HL-60/S4 treated with retinoic acid at 250 ng/mL for 4 days and 3 days (cell line): ENCODE measurements at regions not wholly inside any gene's neighbourhood (a gene's known extent, or its start where the extent isn't known, plus 50 kb on each side); places are given as distances from the start of the nearest gene placed in this dataset.
"Not testable (repeated sequence)": the region's sequence is repeated elsewhere in the genome, so short reads cannot be mapped to it uniquely, and the experiment has no call there.

Experiments used
- in situ Hi-C: fragments of 300-500 bp; cut with MboI; formaldehyde crosslinking; loops from 2 replicates; pipeline ENCODE4 v1.7.0; 2022; ENCODE audit warnings: low sequenced_read_pairs

DNA sequence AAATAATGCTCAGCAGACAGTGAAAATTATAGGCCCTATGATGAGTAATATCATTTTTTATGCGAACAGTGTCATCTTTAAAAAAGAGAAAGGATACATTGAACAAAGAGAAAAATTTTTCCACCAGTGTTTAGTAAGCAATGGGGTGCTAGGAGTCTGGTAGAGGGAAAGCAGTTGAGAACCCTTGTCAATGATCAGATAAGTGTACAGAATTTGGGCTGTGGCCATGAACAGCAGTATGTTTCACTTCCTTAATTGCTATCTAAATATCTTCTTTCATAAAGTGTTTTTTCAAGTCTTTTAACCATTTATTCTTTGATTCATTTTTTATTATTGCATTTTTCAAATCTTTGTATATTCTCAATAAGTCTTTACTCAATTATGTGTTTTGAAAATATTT lies 750.7 kb upstream of the KCND2 start:
- in situ Hi-C loops = no loop called here

DNA sequence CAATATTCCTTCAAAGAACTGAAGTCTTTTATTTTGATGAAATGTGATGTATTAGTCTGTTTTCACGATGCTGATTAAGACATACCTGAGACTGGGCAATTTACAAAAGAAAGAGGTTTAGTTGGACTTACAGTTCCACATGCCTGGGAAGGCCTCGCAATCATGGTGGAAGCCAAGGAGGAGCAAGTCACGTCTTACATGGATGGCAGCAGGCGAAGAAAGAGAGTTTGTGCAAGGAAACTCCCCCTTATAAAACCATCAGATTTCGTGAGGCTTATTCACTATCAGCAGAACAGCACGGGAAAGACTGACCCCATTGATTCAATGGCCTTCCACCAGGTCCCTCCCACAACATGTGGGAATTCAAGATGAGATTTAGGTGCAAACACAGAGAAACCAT lies 750.3 kb upstream of the KCND2 start:
- in situ Hi-C loops = no loop called here

DNA sequence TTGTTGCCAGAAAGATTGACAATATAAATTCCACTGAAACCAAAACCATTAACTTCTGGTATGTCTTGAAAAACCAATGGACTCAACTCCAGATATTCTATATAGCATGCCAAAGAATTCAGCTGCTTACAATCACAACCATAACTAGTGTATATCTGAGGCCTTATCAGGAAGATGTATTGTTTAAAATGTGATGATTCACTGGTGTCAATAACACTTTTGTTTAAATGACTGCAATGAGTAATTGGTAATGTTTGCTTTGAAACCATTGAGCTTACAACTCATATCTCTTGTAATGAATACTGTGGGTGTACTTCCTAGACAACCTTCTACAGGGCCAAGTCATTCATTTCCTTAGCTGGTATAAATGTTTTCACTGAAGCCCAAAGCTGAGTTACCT lies 727.9 kb upstream of the KCND2 start:
- in situ Hi-C loops = no loop called here

DNA sequence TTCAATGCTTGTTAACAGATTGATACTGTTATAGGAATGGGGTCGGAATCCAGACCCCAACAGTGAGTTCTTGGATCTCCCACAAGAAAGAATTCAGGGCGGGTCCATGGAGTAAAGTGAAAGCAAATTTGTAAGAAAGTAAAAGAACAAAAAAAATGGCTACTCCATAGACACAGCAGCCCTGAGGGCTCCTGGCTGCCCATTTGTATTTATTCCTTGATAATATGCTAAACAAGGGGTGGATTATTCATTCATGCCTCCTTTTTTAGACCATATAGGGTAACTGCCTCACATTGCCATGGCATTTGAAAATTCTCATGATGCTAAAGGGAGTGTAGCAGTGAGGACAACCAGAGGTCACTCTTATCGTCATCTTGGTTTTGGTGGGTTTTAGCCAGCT lies 717.2 kb upstream of the KCND2 start:
- in situ Hi-C loops = no loop called here

DNA sequence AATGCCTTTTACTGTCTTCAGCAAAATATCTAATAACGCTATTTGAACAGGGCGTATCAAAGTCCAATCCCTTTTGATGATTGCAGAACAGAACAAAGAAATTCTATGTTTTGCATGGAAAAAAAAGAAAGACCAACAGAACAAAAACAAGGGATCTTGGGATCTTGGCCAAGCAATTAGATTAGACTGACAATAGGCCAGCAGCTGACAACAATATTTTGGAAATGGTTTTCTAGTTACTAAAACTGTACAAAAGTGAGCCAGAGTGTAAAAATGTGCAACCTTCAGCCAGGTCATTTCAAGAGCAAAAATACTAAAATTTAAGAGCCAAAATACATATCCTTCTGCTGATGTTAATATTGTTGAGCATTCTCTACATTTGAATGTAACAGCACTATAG lies 716.5 kb upstream of the KCND2 start:
- in situ Hi-C loops = no loop called here

DNA sequence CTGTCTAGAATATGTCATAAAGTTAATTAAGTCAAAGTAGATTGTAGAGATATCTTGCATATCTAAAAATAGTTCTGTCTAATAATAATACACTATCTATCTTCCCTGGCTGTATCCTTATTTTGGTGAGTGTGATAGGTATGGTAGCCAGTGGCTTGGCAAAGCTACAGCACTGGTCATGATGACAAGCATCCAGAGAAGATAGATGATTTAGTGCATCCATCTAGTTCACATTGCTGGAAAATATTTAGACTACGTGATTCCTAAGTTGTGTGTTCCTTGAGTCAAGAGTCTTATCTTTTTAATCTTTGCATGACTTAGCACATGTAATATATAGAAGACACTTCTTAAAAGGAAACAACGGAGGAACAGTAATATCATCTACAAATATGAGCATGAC lies 711.2 kb upstream of the KCND2 start:
- in situ Hi-C loops = no loop called here

DNA sequence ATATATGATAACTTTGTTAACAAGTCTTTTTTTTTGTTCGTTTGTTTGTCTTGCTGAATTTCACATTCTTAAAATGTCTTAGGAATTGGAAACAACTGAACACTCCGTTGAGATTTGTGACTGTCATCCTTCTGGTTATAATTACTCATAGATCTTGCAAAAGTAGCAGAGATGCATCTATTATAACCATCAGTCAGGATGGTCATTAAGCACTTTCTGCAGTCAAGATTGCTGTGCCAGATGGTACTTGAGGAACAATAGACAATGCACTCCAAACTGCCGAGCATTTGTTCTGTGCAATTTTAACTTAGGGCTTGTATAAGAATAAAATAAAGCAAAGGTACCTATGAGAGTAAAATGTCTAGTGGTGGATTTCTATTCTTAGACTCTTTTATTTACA lies 710.1 kb upstream of the KCND2 start:
- in situ Hi-C loops = no loop called here

DNA sequence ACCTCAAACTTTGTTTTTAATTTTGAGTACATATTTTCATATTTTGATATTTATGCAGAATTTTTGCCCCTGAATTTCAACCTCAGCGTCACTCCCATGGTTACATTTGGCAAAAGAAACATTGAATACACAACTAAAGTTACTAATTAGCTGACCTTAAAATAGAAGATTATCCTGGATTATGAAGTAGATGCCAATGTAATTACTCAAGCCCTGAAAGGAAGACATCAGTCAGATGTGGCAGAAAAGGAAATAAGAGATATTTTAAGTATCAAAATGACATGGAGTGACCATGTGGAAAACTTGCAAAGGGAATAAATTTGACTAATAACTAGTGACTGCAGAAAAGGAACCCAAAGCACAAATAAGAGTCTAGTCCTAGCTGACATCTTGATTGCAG lies 701.3 kb upstream of the KCND2 start:
- in situ Hi-C loops = no loop called here

DNA sequence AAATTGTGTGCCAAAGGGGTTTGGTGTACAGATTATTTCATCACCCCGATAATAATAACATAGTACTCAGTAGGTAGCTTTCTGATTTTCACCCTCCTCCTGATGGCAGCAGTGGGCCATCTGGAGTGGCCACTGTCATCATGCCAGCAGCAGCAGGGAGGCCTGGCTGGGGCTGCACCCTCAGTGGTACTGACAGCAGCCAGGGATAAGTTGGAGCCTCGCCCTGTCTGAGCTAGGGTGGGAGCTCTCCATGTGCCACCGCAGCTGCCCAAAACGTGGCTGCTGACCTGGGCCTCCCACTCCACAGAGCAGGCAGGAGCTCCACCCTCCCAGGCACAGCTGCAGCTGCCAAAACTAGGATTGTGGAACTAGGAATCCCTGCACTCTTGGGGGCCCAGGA lies 700.8 kb upstream of the KCND2 start:
- in situ Hi-C loops = no loop called here

DNA sequence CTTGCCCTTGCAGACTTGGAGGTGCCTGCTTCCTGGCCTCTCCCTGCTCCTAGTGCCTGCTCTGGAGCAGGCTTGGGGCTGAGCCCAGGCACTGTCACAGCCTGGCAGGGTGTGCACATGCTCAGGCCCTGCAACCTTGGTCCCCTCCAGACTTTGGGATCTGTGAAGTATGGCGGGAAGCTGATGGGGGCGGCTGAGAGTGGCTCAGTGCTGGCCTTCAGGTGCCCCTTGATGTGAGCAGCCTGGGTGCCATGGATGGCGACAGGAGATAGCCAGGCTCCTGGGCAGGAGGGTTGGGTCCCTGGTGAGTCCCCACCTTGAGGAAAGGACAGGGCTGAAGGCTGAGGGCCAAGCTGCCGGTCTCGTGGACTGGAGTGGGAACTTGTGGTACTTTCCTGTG lies 700.4 kb upstream of the KCND2 start:
- in situ Hi-C loops = no loop called here

DNA sequence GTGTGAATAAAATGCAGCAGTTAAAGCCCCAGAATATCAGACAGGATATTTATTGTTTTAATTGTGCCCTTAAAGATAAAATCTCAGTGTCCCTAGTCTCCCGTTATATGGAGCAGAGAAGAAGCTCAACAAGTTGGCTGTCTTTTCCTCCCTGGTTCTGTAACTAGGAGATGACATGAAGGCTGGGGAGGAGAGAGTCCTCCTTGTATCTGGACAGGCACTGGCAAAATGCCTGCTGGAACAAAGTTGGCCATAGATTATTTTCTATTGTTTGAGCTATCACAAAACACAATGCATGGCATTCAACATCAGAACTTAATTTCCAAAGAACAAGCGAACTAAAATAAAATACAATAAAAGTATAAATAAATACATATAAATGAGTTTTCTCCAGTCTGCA lies 694.9 kb upstream of the KCND2 start:
- in situ Hi-C loops = no loop called here

DNA sequence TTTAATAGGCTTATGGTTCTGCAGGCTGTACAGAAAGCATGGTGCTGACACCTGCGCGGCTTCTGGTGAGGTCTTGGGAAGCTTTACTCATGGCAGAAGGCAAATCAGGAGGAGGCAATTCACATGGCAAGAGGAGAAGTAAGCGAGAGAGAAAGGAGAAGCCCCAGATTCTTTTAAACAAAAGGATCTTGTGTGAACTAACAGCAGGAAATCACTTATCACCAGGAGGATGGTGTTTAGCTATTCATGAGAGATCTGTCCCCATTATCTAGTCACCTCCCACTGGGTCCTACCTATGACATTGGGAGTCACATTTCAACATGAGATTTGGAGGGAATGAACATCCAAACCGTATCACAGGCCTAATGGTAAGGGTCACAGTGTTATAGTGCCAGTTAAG lies 678.0 kb upstream of the KCND2 start:
- in situ Hi-C loops = no loop called here

DNA sequence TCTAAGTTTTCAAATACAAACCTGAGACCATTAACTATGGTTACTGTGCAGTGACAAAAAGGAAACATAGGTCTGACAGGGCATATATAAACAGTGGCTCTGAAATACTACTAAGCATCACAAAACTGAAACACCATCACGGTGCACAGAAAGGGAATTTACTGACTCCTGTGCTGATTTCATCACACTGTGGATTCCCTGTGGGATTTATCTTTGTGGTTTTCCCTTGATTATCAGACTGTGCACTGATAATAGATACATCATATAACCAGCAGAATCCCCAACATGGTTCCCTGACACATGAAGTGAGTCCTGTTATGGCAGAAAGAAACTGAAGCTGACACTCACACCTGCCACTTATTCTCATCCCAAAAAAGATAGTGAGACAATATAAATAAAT lies 676.3 kb upstream of the KCND2 start:
- in situ Hi-C loops = no loop called here

DNA sequence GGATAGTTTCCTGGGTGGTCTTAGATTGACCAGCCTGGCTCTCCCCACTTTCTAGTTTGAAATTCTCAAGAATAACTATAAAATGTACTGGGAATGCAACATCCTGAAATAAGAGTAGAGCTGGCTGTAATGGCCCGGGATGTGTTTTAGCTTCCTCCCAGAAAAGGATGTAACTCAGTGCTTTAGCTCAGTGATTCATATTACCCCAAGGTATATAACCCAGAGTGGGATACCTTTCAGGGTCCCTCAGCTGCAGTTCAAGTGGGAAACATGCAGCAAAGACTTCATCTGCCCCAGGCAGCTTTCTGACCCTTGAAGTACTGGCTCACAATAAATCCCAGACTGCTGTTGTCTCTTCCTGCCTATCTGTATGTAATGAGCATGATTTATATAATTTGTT lies 666.7 kb upstream of the KCND2 start:
- in situ Hi-C loops = no loop called here

DNA sequence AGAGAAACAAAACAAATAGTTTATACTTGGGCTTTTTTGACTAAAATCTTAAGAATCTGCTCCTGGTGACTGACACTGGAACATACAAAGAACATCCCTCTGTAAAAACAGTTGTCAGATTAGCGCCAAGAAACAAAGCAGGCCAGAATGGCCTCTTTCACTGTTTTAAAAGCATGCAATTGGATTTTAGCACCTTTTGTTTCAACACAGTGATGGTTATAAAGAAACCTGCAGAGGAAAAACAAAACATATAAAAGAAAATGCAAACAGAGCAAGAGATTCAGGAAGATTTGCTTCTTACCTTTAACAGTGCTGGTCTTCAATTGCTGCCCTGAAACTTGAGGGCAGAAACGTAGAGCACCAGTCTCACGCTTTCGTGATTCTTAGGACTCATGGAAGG lies 652.2 kb upstream of the KCND2 start:
- in situ Hi-C loops = no loop called here

DNA sequence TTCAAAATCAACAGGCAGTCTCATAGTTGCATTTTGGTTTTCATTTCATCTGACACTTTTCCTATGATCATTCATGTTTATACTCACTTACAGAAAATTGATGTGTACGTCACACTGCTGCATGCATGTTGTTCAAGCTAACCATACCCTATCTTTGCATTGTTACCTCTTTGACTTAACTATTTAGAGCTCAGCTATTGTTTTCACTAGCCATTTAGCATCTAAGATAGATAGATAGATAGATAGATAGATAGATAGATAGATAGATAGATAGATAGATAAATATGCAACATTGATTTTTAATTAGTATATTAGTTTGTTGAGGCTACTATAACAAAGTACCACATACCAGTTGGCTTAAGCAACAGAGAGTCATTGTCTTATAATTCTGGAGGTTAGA lies 649.5 kb upstream of the KCND2 start:
- in situ Hi-C loops = no loop called here

DNA sequence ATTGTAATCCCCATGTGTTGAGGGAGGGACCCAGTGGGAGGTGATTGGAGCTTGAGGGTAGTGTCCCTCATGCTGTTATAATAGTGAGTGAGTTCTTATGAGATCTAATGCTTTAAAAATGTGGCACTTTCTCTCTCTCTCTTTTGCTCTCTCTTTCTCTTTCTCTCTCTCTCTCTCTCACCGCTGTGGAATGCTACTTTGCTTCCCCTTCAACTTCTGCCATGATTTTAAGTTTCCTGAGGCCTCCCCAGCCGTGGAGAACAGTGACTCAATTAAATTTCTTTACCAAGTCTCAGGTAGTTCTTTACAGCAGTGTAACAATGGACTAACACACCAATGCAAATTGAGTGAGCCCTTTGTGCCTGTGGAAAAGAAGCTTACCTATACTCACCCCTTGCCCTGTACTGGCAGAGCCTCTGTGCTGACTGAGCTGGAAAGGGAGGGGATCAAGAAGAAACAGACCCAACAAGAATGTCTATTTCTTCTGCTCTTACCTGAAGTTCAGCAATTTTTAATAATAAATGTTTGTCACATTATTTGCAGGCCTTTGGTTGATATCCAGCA lies 642.5 kb upstream of the KCND2 start:
- in situ Hi-C loops = no loop called here

DNA sequence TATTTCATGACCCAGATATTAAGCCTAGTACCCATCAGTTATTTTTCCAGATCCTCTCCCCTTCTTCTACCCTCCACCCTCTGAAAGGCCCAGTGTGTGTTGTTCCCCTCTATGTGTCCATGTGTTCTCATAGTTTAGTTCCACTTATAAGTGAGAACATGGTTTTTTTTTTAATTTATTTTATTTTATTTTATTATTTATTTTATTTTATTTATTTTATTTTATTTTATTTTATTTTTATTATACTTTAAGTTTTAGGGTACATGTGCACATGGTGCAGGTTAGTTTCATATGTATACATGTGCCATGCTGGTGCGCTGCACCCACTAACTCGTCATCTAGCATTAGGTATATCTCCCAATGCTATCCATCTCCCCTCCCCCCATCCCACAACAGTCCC lies 639.2 kb upstream of the KCND2 start:
- in situ Hi-C loops = not testable (repeated sequence)

DNA sequence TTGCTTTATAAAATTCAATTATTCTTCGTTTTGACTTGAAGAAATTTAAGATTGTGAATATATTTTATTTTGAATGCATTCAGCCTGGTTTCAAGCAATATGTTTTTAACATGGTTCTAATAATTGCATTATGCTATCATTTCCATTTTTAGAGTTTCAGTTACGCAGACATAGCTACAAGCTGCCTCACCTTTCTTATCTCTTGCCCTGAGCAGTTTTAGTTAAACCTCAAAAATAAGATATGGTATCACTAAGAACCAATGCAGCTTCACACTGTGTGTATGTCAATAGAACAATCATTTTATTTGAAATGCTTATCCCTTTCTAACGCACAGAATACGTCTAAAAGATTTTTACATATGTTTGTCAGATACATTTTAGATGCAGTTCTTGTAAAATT lies 632.6 kb upstream of the KCND2 start:
- in situ Hi-C loops = no loop called here

DNA sequence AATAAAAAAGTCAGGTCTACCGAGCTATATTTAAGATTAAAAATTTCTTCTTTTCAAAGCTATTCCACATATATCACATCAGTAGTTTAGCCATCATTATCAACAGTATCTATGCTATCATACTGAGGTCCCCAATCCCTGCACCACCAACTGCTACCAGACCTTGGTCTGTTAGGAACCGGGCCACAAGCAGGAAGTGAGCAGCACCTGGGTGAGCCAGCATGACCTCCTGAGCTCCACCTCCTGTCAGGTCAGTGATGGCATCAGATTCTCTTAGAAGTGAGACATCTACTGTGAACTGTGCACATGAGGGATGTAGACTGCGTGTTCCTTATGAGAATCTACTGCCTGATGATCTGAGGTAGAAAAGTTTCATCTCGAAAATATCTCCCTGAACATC lies 632.1 kb upstream of the KCND2 start:
- in situ Hi-C loops = no loop called here

DNA sequence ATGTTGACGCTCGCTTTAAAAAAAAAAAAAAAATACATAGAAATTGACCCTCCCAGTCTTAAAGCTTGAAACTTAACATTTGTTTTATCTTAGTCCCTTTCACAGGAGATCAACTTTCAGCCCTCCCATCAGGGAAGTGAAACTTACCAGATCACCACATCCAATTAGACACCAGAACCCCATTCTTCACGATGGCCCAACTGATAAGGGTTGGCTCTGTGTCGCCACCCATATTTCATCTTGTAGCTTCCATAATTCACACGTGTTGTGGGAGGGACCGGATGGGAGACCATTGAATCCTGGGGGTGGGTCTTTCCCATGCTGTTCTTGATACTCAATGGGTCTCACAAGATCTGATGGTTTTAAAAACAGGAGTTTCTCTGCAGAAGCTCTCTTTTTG lies 629.4 kb upstream of the KCND2 start:
- in situ Hi-C loops = no loop called here

DNA sequence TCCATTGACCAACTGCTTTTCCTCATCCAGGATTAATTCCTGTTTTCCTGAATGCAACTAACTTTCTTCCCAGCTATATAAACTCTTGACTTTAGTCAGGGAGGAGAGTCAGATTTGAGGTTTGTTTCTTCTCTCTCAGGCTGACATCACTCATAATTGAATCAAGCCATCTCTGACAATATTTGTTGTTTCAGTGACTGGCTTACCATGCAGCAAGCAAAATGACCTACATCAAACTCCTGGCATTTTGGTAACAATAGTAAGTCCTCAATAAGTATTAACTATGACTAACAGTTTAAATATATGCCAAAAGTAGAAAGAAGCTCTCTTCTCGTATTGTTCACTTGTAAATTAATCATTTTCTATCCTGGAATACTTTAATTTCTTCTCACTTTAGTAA lies 625.7 kb upstream of the KCND2 start:
- in situ Hi-C loops = no loop called here

DNA sequence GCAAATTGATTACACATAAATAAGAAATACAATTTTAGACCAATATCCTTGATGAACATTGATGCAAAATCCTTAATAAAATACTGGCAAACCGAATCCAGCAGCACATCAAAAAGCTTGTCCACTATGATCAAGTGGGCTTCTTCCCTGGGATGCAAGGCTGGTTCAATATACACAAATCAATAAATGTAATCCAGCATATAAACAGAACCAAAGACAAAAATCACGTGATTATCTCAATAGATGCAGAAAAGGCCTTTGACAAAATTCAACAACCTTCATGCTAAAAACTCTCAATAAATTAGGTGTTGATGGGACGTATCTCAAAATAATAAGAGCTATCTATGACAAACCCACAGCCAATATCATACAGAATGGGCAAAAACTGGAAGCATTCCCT lies 624.2 kb upstream of the KCND2 start:
- in situ Hi-C loops = not testable (repeated sequence)

DNA sequence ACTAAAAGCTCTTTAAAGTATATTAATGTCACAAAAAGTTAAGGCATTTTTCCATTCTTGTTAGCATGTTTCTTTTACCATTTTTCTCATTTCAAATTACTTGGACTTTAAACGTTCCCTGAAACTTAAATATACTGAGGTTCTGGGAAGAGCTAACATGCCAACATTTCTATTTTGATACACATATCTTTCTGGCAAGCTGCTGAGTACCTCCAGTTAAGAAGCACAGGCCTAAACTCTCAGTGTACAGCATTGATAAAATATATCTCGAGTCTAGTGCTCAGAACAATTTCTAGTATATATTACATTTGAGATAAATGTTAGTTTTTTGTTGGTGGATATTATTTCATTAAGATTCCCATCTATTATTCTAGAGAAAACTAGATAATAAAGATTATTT lies 612.9 kb upstream of the KCND2 start:
- in situ Hi-C loops = no loop called here
